GM23248 (cell line): ENCODE measurements at regions not wholly inside any gene's neighbourhood (a gene's known extent, or its start where the extent isn't known, plus 50 kb on each side); places are given as distances from the start of the nearest gene placed in this dataset.

Source experiments
- DNase-seq: peaks from one replicate; pipeline ENCODE4 v3.0.0-alpha.2; 2015
- H2AFZ ChIP-seq: fragments of 200-600 bp; sonication (generic); 2 replicates; pipeline ENCODE4 v1.6.1; 2016; ENCODE audit warnings: antibody characterized with exemption
- H3F3A ChIP-seq: fragments of 200-600 bp; sonication (generic); 2 replicates; pipeline ENCODE4 v1.6.1; 2016; ENCODE audit warnings: mild to moderate bottlenecking, antibody characterized with exemption, mixed run types; ENCODE audit not compliant: insufficient read depth
- H3K27ac ChIP-seq: fragments of 200-600 bp; sonication (generic); 2 replicates; pipeline ENCODE4 v1.5.1; 2016; ENCODE audit warnings: mild to moderate bottlenecking
- H3K27me3 ChIP-seq: fragments of 200-600 bp; sonication (generic); replicated peaks from 2 replicates; pipeline ENCODE4 v1.6.1; 2016; ENCODE audit warnings: mild to moderate bottlenecking; ENCODE audit not compliant: insufficient read depth
- H3K36me3 ChIP-seq: fragments of 200-600 bp; sonication (generic); 2 replicates; pipeline ENCODE4 v1.6.1; 2016; ENCODE audit warnings: low read depth, mild to moderate bottlenecking
- H3K4me1 ChIP-seq: fragments of 200-600 bp; sonication (generic); 2 replicates; pipeline ENCODE4 v1.6.1; 2016; ENCODE audit warnings: mild to moderate bottlenecking; ENCODE audit not compliant: insufficient read depth
- H3K4me2 ChIP-seq: fragments of 200-600 bp; sonication (generic); one replicate; pipeline ENCODE4 v1.6.1; 2016; ENCODE audit warnings: mild to moderate bottlenecking; ENCODE audit not compliant: unreplicated experiment
- H3K4me3 ChIP-seq: fragments of 200-600 bp; sonication (generic); 2 replicates; pipeline ENCODE4 v1.5.1; 2016; ENCODE audit warnings: mild to moderate bottlenecking
- H3K79me2 ChIP-seq: fragments of 200-600 bp; sonication (generic); 2 replicates; pipeline ENCODE4 v1.6.1; 2016; ENCODE audit warnings: mild to moderate bottlenecking; ENCODE audit not compliant: insufficient read depth
- H3K9ac ChIP-seq: fragments of 200-600 bp; sonication (generic); 2 replicates; pipeline ENCODE4 v1.6.1; 2016; ENCODE audit warnings: mild to moderate bottlenecking
- H3K9me2 ChIP-seq: fragments of 200-600 bp; sonication (generic); 2 replicates; pipeline ENCODE4 v1.6.1; 2016; ENCODE audit warnings: mixed run types, mild to moderate bottlenecking, moderate library complexity; ENCODE audit not compliant: insufficient read depth
- H3K9me3 ChIP-seq: fragments of 200-600 bp; sonication (generic); one replicate; pipeline ENCODE4 v1.6.1; 2017; ENCODE audit warnings: low read depth
- H4K20me1 ChIP-seq: fragments of 200-600 bp; sonication (generic); 2 replicates; pipeline ENCODE4 v1.6.0; 2016; ENCODE audit not compliant: insufficient read depth
- EZH2 ChIP-seq: fragments of 200-600 bp; sonication (generic); IDR thresholded peaks from 2 replicates; pipeline ENCODE4 v1.6.1; 2018; ENCODE audit warnings: antibody characterized with exemption, mild to moderate bottlenecking; ENCODE audit not compliant: insufficient read depth, poor library complexity, severe bottlenecking
- EZH2phosphoT487 ChIP-seq: fragments of 200-600 bp; sonication (generic); IDR thresholded peaks from 2 replicates; pipeline ENCODE4 v1.6.1; 2018; ENCODE audit warnings: antibody characterized with exemption, moderate library complexity, mild to moderate bottlenecking, low read depth; ENCODE audit not compliant: insufficient read depth
- WGBS, 2 experiments: methylation state at CpG; one replicate each; pipeline ENCODE4 v1.1.6; 2015 to 2017; ENCODE audit warnings: low lambda C conversion rate in 2 of 2, low coverage in 1 of 2; ENCODE audit errors: missing lambda C conversion rate in 2 of 2; 5-methylcytosine and 5-hydroxymethylcytosine counted together
- in situ Hi-C: fragments of 300-500 bp; cut with MboI; formaldehyde crosslinking; loops from 2 replicates; pipeline ENCODE4 v1.15.0; 2020

DNA sequence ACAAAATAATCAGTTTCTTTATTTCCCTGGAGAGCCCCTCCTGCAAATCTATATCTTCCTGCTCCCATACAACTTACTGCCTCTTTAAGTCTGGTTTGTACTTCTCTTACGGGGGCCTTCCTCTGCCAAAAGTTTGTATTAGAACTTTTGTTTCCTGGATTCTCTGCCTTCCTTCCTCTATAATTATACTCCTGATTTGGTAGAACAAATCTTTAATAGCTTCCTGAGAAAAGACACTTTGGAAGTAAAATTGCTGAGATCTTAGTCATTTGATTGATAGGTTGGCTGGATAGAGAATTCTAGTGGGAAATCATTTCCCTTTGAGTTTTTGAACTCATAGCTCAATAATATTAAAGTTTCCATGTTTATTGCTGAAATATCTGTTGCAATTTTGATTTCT lies 499.2 kb downstream of the RAB38 start:
- Histone ChIP-seq H3K27me3 (0 out of 2 replicates have a peak, but pooled peaks cover 4% of the 10 kb centered on the region), H4K20me1 (no peaks in the 10 kb centered on the region), H2AFZ (no peak overlapping the region), H3K4me2 (no peak overlapping the region), H3K4me3 (no peak overlapping the region), H3K9ac (no peak overlapping the region), H3K36me3 (no peaks in the 10 kb centered on the region), H3K4me1 (no peaks in the 10 kb centered on the region), H3K9me2 (no peaks in the 10 kb centered on the region), H3K27ac (no peak overlapping the region), H3K9me3 (no peaks in the 10 kb centered on the region), H3K79me2 (no peaks in the 10 kb centered on the region), H3F3A (no peaks in the 10 kb centered on the region)
- in situ Hi-C loops = no loop called here
- TF ChIP-seq EZH2 (no peak), EZH2phosphoT487 (no peak)
- no peak for DNase-seq
- 18 to 39% methylated on average over 1 of the region's 1 CpG for WGBS, 2 experiments

DNA sequence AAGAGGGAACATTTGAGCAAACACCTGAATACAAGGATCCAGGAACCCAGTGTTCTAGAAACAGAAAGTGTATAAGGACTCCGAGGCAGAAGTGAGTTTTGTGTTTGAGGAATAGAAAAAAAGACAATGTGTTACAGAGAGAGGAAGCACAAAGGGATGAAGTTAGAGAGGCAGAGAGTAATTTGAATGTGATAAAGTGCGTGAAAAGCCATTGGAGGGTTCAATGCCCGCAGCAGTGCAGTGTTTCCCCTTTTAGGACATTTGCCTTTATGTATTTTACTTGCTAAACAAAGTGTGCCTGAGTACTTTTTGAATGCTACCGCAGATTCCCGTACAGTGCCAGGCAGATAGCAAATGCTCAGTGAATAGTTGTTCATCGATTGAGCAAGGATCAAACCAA lies 508.5 kb downstream of the RAB38 start:
- 33 to 40% methylated on average over 6 of the region's 6 CpGs for WGBS, 2 experiments
- TF ChIP-seq EZH2 (no peak), EZH2phosphoT487 (no peak)
- in situ Hi-C loops = no loop called here
- no peak overlapping the region for H3K27ac ChIP-seq
- no peak overlapping the region for H2AFZ ChIP-seq
- peaks cover 11% of the 10 kb centered on the region for H3K27me3 ChIP-seq
- H3K79me2 ChIP-seq = no peaks in the 10 kb centered on the region
- H3K36me3 ChIP-seq = no peaks in the 10 kb centered on the region
- H3K9me3 ChIP-seq = no peaks in the 10 kb centered on the region
- no peak overlapping the region for H3K9ac ChIP-seq
- H3K4me1 ChIP-seq = no peaks in the 10 kb centered on the region
- no peaks in the 10 kb centered on the region for H3K9me2 ChIP-seq
- H3K4me2 ChIP-seq = no peak overlapping the region
- H4K20me1 ChIP-seq = no peaks in the 10 kb centered on the region
- H3K4me3 ChIP-seq = no peak overlapping the region
- no peak for DNase-seq
- H3F3A ChIP-seq = no peaks in the 10 kb centered on the region

DNA sequence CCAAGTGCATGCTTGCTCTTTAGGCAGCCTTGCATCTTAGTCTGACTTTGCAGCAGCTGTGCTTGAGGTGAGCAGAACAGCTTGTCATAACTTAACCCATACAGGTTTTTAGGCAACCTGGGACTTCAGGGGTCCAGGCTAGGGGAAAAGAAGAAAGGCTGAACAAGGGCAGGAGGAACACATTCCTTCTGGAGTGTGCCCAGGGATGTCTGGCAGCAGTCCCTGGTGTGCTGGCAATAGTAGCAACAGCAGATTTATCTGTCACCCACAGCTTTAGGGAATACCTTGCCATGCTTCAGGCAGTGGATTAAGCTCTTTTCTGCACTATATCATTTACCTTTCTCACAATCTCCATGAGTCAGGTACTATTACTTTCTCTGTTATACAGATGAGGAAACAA lies 513.0 kb downstream of the RAB38 start:
- Histone ChIP-seq H4K20me1 (no peaks in the 10 kb centered on the region), H3K4me3 (no peak overlapping the region), H3K27ac (no peak overlapping the region), H3K27me3 (0 out of 2 replicates have a peak, but pooled peaks cover 2% of the 10 kb centered on the region), H3K4me2 (no peak overlapping the region), H2AFZ (no peak overlapping the region), H3K9ac (no peak overlapping the region), H3K9me2 (no peaks in the 10 kb centered on the region), H3K4me1 (no peaks in the 10 kb centered on the region), H3F3A (no peaks in the 10 kb centered on the region), H3K9me3 (no peaks in the 10 kb centered on the region), H3K79me2 (no peaks in the 10 kb centered on the region), H3K36me3 (no peaks in the 10 kb centered on the region)
- no peak for DNase-seq
- in situ Hi-C loops = no loop called here
- TF ChIP-seq EZH2 = no peak
- TF ChIP-seq EZH2phosphoT487 = no peak

DNA sequence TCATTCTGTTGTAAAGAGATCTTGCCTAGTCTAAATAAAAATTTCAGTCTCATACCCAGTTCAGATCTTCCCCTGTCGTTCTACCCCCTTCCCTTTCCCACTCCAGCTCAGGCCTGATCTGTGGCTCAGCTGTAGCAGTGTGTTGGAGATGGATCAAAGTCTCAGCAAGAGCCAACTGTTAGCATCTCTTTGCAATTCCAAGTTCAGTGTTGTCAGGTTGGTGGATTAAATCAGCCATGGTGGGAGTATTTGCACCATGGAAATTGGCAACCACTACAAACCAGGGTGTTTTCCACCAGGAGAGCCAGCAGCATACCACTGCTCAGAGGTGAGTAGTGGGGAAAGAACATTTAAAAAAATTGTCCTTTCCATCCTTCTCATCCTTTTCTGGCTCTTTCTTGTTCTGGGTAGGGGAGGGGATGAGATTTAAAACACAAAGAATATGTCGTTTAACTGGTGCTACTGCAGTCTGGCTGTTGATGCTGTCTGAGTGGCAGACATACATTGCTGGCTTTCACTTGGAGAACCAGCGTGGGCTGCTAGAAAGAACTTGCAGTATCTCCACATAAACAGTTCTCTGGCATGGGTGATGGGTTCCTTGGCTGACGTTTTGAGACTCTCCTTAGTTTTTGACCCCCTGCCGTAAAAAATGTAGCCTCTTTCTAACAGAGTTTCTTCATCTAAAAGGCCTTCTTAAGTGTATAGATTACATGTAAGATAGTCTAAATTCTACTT lies 514.1 kb downstream of the RAB38 start:
- no peaks in the 10 kb centered on the region for H3F3A ChIP-seq
- no peaks in the 10 kb centered on the region for H3K36me3 ChIP-seq
- TF ChIP-seq EZH2 = no peak
- no peak for TF ChIP-seq EZH2phosphoT487
- H3K9me2 ChIP-seq = no peaks in the 10 kb centered on the region
- no peak overlapping the region for H2AFZ ChIP-seq
- in situ Hi-C loops = no loop called here
- H3K79me2 ChIP-seq = no peaks in the 10 kb centered on the region
- 14 to 23% methylated on average over 5 of the region's 5 CpGs for WGBS, 2 experiments
- H3K4me2 ChIP-seq = no peak overlapping the region
- H3K4me3 ChIP-seq = no peak overlapping the region
- DNase-seq = no peak
- H3K9me3 ChIP-seq = no peaks in the 10 kb centered on the region
- H4K20me1 ChIP-seq = no peaks in the 10 kb centered on the region
- no peaks in the 10 kb centered on the region for H3K4me1 ChIP-seq
- H3K9ac ChIP-seq = no peak overlapping the region
- H3K27me3 ChIP-seq = no peaks in the 10 kb centered on the region
- no peak overlapping the region for H3K27ac ChIP-seq

DNA sequence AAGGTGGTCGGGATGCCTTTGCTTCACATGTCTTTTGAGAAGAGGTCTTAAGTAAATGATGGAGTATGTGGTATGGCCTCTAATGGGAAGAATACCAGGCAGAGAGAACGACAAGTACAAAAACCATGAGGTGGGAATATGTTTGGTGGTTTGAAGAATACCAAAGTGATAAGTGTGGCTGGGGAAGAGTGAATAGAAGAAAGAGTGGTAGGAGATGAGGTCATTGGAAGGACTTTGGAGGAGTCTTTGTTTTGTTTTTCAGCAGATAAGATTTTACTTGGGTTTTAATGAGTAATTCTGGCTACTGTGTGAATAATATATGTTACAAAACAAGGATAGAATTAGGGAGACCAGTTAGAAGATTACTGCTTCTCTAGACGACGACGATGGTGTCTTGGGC lies 515.4 kb downstream of the RAB38 start:
- H3K9me3 ChIP-seq = no peaks in the 10 kb centered on the region
- no peak overlapping the region for H2AFZ ChIP-seq
- H3F3A ChIP-seq = no peaks in the 10 kb centered on the region
- no peaks in the 10 kb centered on the region for H3K27me3 ChIP-seq
- no peaks in the 10 kb centered on the region for H4K20me1 ChIP-seq
- WGBS, 2 experiments = 37 to 39% methylated on average over 5 of the region's 5 CpGs
- in situ Hi-C loops = no loop called here
- H3K9me2 ChIP-seq = no peaks in the 10 kb centered on the region
- H3K79me2 ChIP-seq = no peaks in the 10 kb centered on the region
- H3K4me2 ChIP-seq = no peak overlapping the region
- H3K4me3 ChIP-seq = no peak overlapping the region
- no peak for DNase-seq
- no peaks in the 10 kb centered on the region for H3K4me1 ChIP-seq
- no peaks in the 10 kb centered on the region for H3K36me3 ChIP-seq
- H3K9ac ChIP-seq = no peak overlapping the region
- no peak overlapping the region for H3K27ac ChIP-seq
- TF ChIP-seq EZH2phosphoT487 (no peak), EZH2 (no peak)
